Loucy (cell line): ENCODE measurements at regions not wholly inside any gene's neighbourhood (a gene's known extent, or its start where the extent isn't known, plus 50 kb on each side); places are given as distances from the start of the nearest gene placed in this dataset.

Experiments used
- H2AFZ ChIP-seq: fragments of 200-600 bp; sonication (generic); 2 replicates; pipeline ENCODE4 v1.6.0; 2016; ENCODE audit warnings: antibody characterized with exemption, mild to moderate bottlenecking, low read length, moderate library complexity
- H3F3A ChIP-seq: fragments of 200-600 bp; 2 replicates; pipeline ENCODE4 v1.6.0; 2016; ENCODE audit warnings: antibody characterized with exemption, low read depth, mild to moderate bottlenecking
- H3K27me3 ChIP-seq: fragments of 200-600 bp; sonication (generic); 2 replicates; pipeline ENCODE4 v1.6.1; 2014; ENCODE audit warnings: low read length, mild to moderate bottlenecking; ENCODE audit not compliant: insufficient read depth, poor library complexity, severe bottlenecking
- H3K36me3 ChIP-seq: fragments of 200-600 bp; sonication (generic); 2 replicates; pipeline ENCODE4 v1.6.1; 2016; ENCODE audit warnings: low read length; ENCODE audit not compliant: insufficient read depth
- H3K4me1 ChIP-seq: fragments of 200-600 bp; sonication (generic); 2 replicates; pipeline ENCODE4 v1.5.1; 2014; ENCODE audit warnings: low read length, mild to moderate bottlenecking; ENCODE audit not compliant: insufficient read depth, poor library complexity, severe bottlenecking
- H3K4me2 ChIP-seq: fragments of 200-600 bp; sonication (generic); 2 replicates; pipeline ENCODE4 v1.6.0; 2014; ENCODE audit warnings: antibody characterized with exemption, low read length, low read depth, mild to moderate bottlenecking; ENCODE audit not compliant: poor library complexity, severe bottlenecking
- H3K4me3 ChIP-seq: fragments of 200-600 bp; sonication (generic); 2 replicates; pipeline ENCODE4 v1.5.1; 2014; ENCODE audit warnings: low read length, mild to moderate bottlenecking, mixed read lengths; ENCODE audit not compliant: poor library complexity, severe bottlenecking
- H3K79me2 ChIP-seq: fragments of 200-600 bp; sonication (generic); 2 replicates; pipeline ENCODE4 v1.6.1; 2014; ENCODE audit warnings: low read length; ENCODE audit not compliant: insufficient read depth
- H3K9ac ChIP-seq: fragments of 200-600 bp; sonication (generic); 2 replicates; pipeline ENCODE4 v1.6.0; 2014; ENCODE audit warnings: mild to moderate bottlenecking, low read depth, low read length, moderate library complexity; ENCODE audit not compliant: poor library complexity, severe bottlenecking
- H3K9me2 ChIP-seq: fragments of 200-600 bp; sonication (generic); replicated peaks from 2 replicates; pipeline ENCODE4 v1.6.1; 2016; ENCODE audit warnings: low read depth, low read length, mixed read lengths
- H3K9me3 ChIP-seq: fragments of 200-600 bp; sonication (generic); 2 replicates; pipeline ENCODE4 v1.6.1; 2014; ENCODE audit warnings: mild to moderate bottlenecking, antibody characterized with exemption, low read length, low read depth; ENCODE audit not compliant: insufficient read depth
- H4K20me1 ChIP-seq: fragments of 200-600 bp; sonication (generic); 2 replicates; pipeline ENCODE4 v1.6.0; 2014; ENCODE audit warnings: antibody characterized with exemption, low read length, mild to moderate bottlenecking; ENCODE audit not compliant: insufficient read depth, poor library complexity, severe bottlenecking
- EZH2phosphoT487 ChIP-seq: fragments of 200-600 bp; IDR thresholded peaks from 2 replicates; pipeline ENCODE4 v1.6.1; 2018; ENCODE audit warnings: antibody characterized with exemption, mild to moderate bottlenecking, moderate library complexity, borderline replicate concordance
- TF ChIP-seq, protein P1 (sequence below): fragments of 200-600 bp; sonication (generic); conservative IDR thresholded peaks from 2 replicates; pipeline ENCODE4 v1.5.1; 2014; ENCODE audit warnings: mild to moderate bottlenecking, antibody characterized with exemption, low read length

DNA sequence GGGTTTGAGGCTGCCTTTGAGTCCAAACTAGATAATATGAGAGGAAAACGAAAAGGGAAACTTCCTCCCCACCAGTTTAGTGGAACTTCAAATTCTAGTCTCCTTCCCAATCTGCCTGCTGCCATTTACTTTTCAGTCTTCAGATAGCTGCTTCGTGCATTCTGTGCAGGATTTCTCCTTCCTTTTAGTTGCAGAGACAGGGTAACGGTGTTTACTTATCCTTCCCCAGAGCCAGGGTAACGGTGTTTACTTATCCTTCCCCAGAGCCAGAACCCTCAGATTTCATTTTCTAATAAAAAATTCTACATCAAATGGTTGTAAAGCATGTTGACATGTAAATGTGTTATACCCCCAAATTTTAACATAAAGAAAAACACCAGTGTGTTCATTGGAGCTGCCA is 282.6 kb downstream of the VPS13C start:
- TF ChIP-seq EZH2phosphoT487, result no peak
- TF ChIP-seq, protein P1, sequence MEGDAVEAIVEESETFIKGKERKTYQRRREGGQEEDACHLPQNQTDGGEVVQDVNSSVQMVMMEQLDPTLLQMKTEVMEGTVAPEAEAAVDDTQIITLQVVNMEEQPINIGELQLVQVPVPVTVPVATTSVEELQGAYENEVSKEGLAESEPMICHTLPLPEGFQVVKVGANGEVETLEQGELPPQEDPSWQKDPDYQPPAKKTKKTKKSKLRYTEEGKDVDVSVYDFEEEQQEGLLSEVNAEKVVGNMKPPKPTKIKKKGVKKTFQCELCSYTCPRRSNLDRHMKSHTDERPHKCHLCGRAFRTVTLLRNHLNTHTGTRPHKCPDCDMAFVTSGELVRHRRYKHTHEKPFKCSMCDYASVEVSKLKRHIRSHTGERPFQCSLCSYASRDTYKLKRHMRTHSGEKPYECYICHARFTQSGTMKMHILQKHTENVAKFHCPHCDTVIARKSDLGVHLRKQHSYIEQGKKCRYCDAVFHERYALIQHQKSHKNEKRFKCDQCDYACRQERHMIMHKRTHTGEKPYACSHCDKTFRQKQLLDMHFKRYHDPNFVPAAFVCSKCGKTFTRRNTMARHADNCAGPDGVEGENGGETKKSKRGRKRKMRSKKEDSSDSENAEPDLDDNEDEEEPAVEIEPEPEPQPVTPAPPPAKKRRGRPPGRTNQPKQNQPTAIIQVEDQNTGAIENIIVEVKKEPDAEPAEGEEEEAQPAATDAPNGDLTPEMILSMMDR, result no peak
- Histone ChIP-seq H4K20me1 (no peaks in the 10 kb centered on the region), H3K9me2 (no peaks in the 10 kb centered on the region), H3K9ac (no peak overlapping the region), H3K4me3 (no peak overlapping the region), H3K4me1 (no peaks in the 10 kb centered on the region), H3K4me2 (no peak overlapping the region), H3K27me3 (no peaks in the 10 kb centered on the region), H3K79me2 (no peaks in the 10 kb centered on the region), H3K9me3 (no peaks in the 10 kb centered on the region), H3K36me3 (no peaks in the 10 kb centered on the region), H2AFZ (no peak overlapping the region), H3F3A (no peaks in the 10 kb centered on the region)

DNA sequence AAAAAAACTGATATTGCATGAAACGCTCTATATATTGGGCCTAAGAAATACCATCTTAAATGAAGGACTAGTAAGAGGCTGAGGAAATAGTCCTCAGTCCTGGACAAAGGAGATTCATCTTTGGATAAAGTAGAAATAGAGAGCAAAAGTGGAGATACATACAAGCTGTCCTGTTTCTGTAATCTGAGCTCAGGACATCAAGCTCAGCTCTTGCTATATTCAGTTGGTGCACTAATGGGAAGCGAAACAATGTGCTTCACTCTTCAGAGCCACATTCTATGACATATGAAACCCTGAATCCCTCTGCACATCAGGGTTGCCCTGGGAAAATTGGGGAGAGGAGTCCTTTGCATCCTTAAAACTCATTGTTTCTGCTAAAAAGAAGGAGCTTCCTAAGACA is 290.7 kb downstream of the VPS13C start:
- H3K4me3 ChIP-seq, result no peak overlapping the region

DNA sequence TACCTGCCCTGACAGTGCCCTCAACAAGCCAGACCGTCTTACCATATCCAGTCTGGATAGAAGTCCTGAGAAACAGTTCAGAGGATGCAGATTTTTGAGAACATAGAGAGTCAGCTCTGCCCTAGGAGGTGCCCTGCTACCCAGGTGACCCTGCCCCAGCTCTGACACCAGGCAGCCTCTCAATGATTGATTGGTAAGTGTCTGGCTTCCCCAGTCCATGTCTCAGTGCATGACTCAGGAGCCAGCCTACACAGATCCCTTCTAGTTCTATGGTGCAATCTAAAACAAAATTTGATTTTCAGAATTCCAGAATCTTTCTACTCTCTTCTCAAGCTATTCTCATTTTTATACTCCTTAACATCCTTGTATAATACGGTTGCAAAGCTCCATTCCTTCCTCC is 292.1 kb downstream of the VPS13C start:
- no peak overlapping the region for H2AFZ ChIP-seq
- H3K4me2 ChIP-seq, result no peak overlapping the region
- no peaks in the 10 kb centered on the region for H3K9me2 ChIP-seq
- TF ChIP-seq, protein P1, result no peak
- TF ChIP-seq EZH2phosphoT487, result no peak
- H3K9me3 ChIP-seq, result no peaks in the 10 kb centered on the region
- H3K4me1 ChIP-seq, result no peaks in the 10 kb centered on the region
- H3K36me3 ChIP-seq, result no peaks in the 10 kb centered on the region
- H3K9ac ChIP-seq, result no peak overlapping the region
- no peaks in the 10 kb centered on the region for H3F3A ChIP-seq
- no peaks in the 10 kb centered on the region for H3K79me2 ChIP-seq
- no peak overlapping the region for H3K4me3 ChIP-seq
- no peaks in the 10 kb centered on the region for H4K20me1 ChIP-seq
- no peaks in the 10 kb centered on the region for H3K27me3 ChIP-seq

More for the DNA sequence above, 290.7 kb downstream of the VPS13C start:
- H2AFZ ChIP-seq, result no peak overlapping the region
- H3K9ac ChIP-seq, result no peak overlapping the region
- no peaks in the 10 kb centered on the region for H3K9me2 ChIP-seq
- no peaks in the 10 kb centered on the region for H3K79me2 ChIP-seq
- no peaks in the 10 kb centered on the region for H3K36me3 ChIP-seq
- H3F3A ChIP-seq, result no peaks in the 10 kb centered on the region
- H3K4me1 ChIP-seq, result no peaks in the 10 kb centered on the region
- H3K9me3 ChIP-seq, result no peaks in the 10 kb centered on the region
- H4K20me1 ChIP-seq, result no peaks in the 10 kb centered on the region
- H3K4me2 ChIP-seq, result no peak overlapping the region
- TF ChIP-seq, protein P1, result no peak
- no peak for TF ChIP-seq EZH2phosphoT487
- H3K27me3 ChIP-seq, result no peaks in the 10 kb centered on the region
